ENCODE measurements at regions not wholly inside any gene's neighbourhood (a gene's known extent, or its start where the extent isn't known, plus 50 kb on each side); places are given as distances from the start of the nearest gene placed in this dataset.

GRCh38 chr10:18984531-18984930 lies 64.1 kb upstream of the MALRD1 start:
- no peak for TF ChIP-seq CTCF (IDR thresholded peaks at IDR 0.05)
- no peak for TF ChIP-seq EZH2 (IDR thresholded peaks at IDR 0.05; ENCODE audit: borderline replicate concordance, insufficient read depth, low read depth, low read length, poor library complexity, severe bottlenecking)
